OCI-LY7 (cell line): ENCODE measurements at regions not wholly inside any gene's neighbourhood (a gene's known extent, or its start where the extent isn't known, plus 50 kb on each side); places are given as distances from the start of the nearest gene placed in this dataset.

Experiments
- EZH2phosphoT487 ChIP-seq: fragments of 200-600 bp; sonication (generic); IDR thresholded peaks from 2 replicates; pipeline ENCODE4 v1.6.1; 2018; ENCODE audit warnings: low read depth, borderline replicate concordance, mild to moderate bottlenecking, mixed run types, antibody characterized with exemption, low read length, moderate library complexity, mixed read lengths
- TF ChIP-seq, protein P1 (sequence below): fragments of 200-600 bp; sonication (generic); conservative IDR thresholded peaks from 2 replicates; pipeline ENCODE4 v1.5.1; 2014; ENCODE audit warnings: mild to moderate bottlenecking, antibody characterized with exemption, low read length, moderate library complexity, mixed read lengths

DNA sequence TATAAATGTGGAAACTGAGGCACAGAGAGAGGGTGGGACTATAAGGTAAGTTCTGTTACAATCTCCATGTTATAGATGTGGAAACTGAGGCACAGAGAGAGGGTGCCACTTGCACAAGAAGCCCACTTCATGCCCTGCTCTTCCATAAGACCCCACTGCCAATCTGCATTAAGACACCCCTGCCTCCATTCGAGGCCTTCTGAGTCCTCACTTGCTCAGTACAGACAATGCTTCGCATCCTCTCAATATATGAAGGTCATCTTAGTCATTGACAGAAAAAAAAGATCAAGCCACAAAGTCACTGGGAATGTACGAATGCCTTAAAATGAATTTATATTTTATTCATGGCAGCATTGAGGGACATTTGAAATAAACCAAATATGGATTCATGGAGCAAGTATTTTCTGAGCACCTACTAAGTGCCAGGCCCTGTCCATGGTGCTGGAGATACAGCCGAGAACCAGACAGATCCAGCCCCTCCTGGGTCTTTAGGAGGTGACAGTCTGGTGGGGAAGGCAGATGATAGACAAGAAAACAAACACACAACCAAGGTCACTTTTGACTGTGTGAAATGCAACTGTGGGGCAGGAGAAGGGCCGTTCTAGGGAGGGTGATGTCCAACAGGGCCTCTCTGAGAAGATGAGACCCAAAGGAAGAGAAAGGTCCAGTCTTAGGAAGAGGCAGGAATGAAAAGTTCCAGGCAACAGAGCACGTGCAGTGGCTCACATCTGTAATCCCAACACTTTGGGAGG, 92.5 kb upstream of the PTPN1 start:
- TF ChIP-seq, protein P1, sequence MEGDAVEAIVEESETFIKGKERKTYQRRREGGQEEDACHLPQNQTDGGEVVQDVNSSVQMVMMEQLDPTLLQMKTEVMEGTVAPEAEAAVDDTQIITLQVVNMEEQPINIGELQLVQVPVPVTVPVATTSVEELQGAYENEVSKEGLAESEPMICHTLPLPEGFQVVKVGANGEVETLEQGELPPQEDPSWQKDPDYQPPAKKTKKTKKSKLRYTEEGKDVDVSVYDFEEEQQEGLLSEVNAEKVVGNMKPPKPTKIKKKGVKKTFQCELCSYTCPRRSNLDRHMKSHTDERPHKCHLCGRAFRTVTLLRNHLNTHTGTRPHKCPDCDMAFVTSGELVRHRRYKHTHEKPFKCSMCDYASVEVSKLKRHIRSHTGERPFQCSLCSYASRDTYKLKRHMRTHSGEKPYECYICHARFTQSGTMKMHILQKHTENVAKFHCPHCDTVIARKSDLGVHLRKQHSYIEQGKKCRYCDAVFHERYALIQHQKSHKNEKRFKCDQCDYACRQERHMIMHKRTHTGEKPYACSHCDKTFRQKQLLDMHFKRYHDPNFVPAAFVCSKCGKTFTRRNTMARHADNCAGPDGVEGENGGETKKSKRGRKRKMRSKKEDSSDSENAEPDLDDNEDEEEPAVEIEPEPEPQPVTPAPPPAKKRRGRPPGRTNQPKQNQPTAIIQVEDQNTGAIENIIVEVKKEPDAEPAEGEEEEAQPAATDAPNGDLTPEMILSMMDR, result no peak
- TF ChIP-seq EZH2phosphoT487, result no peak
